ENCODE measurements at regions not wholly inside any gene's neighbourhood (a gene's known extent, or its start where the extent isn't known, plus 50 kb on each side); places are given as distances from the start of the nearest gene placed in this dataset.
"Not testable (repeated sequence)": the region's sequence is repeated elsewhere in the genome, so short reads cannot be mapped to it uniquely, and the experiment has no call there.

DNA sequence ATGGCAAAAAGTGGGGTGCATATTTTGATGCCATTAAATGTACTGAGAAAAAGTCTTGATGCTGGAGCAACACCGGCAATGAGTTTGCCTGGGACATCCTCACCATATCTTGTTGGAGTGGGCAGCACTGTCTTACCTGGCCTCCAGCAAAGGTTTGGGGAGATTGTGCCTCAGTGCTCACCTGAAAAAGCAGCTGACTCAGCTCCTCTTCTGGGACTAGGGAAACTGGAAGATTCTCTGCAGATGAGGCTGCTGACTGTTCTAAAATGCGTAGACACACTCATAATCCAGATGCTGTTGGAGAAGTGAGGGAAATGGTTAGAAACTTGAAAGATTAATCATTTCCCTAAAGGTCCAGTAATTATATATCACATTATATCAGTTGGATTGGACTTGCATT, 593.7 kb upstream of the HS3ST1 start:
- no peak overlapping the region for H3K4me3 ChIP-seq

GRCh38 chr4:12016729-12017128, 588.0 kb upstream of the HS3ST1 start:
- no peaks in the 10 kb centered on the region for H3K36me3 ChIP-seq
- TF ChIP-seq POLR2AphosphoS5 (IDR thresholded peaks at IDR 0.05) (no peak), EP300 (IDR thresholded peaks at IDR 0.05) (no peak), POLR2A (IDR thresholded peaks at IDR 0.05) (no peak)
- TF ChIP-seq, protein P1, sequence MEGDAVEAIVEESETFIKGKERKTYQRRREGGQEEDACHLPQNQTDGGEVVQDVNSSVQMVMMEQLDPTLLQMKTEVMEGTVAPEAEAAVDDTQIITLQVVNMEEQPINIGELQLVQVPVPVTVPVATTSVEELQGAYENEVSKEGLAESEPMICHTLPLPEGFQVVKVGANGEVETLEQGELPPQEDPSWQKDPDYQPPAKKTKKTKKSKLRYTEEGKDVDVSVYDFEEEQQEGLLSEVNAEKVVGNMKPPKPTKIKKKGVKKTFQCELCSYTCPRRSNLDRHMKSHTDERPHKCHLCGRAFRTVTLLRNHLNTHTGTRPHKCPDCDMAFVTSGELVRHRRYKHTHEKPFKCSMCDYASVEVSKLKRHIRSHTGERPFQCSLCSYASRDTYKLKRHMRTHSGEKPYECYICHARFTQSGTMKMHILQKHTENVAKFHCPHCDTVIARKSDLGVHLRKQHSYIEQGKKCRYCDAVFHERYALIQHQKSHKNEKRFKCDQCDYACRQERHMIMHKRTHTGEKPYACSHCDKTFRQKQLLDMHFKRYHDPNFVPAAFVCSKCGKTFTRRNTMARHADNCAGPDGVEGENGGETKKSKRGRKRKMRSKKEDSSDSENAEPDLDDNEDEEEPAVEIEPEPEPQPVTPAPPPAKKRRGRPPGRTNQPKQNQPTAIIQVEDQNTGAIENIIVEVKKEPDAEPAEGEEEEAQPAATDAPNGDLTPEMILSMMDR (IDR thresholded peaks at IDR 0.05) = no peak
- WGBS = 96% methylated on average over 1 of the region's 1 CpG
- no peak overlapping the region for H3K27ac ChIP-seq
- DNase-seq (ENCODE audit: low spot score in 2 of 2) = no peak
- no peak overlapping the region for H3K4me3 ChIP-seq
- no peaks in the 10 kb centered on the region for H3K4me1 ChIP-seq
- peaks cover 12% of the 10 kb centered on the region for H3K9me3 ChIP-seq
- H3K27me3 ChIP-seq = no peaks in the 10 kb centered on the region

More for the DNA sequence above, 593.7 kb upstream of the HS3ST1 start:
- 87% methylated on average over 2 of the region's 2 CpGs for WGBS
- no peaks in the 10 kb centered on the region for H3K27me3 ChIP-seq
- H3K4me1 ChIP-seq = no peaks in the 10 kb centered on the region
- H3K27ac ChIP-seq = no peak overlapping the region
- no peak for TF ChIP-seq EP300 (IDR thresholded peaks at IDR 0.05)
- no peak for TF ChIP-seq POLR2AphosphoS5 (IDR thresholded peaks at IDR 0.05)
- no peak for TF ChIP-seq POLR2A (IDR thresholded peaks at IDR 0.05)
- DNase-seq (ENCODE audit: low spot score in 2 of 2) = no peak
- no peaks in the 10 kb centered on the region for H3K36me3 ChIP-seq
- H3K9me3 ChIP-seq = peaks cover 2% of the 10 kb centered on the region

GRCh38 chr4:12005471-12005870, 576.8 kb upstream of the HS3ST1 start:
- Histone ChIP-seq H3K4me1 (no peaks in the 10 kb centered on the region), H3K36me3 (no peaks in the 10 kb centered on the region), H3K27ac (no peak overlapping the region), H3K27me3 (no peaks in the 10 kb centered on the region), H3K4me3 (no peak overlapping the region), H3K9me3 (peaks cover 4% of the 10 kb centered on the region)
- DNase-seq (ENCODE audit: low spot score in 2 of 2) = no peak
- TF ChIP-seq POLR2A (IDR thresholded peaks at IDR 0.05) = no peak
- no peak for TF ChIP-seq EP300 (IDR thresholded peaks at IDR 0.05)
- no peak for TF ChIP-seq POLR2AphosphoS5 (IDR thresholded peaks at IDR 0.05)
- TF ChIP-seq, protein P1 (IDR thresholded peaks at IDR 0.05) = no peak

DNA sequence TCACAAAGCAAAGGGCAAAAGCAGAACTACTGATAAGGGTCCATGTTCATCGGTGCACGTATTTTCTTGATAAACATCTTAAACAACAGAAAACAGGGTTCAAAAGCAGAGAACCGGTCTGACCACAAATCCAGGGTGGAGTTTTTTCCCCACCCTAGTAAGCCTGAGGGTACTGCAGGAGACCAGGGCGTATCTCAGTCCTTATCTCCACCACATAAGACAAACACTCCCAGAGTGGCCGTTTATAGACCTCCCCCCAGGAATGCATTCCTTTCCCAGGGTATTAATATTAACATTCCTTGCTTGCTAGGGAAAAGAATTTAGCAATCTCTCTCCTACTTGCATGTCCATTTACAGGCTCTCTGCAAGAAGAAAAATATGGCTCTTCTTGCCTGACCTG, 567.9 kb upstream of the HS3ST1 start:
- not testable (repeated sequence) for H3K27ac ChIP-seq; H3K27me3 ChIP-seq; H3K4me1 ChIP-seq; H3K36me3 ChIP-seq; H3K4me3 ChIP-seq; DNase-seq (ENCODE audit: low spot score in 2 of 2)
- H3K9me3 ChIP-seq = peaks cover 11% of the 10 kb centered on the region
- 91% methylated on average over 5 of the region's 5 CpGs for WGBS

DNA sequence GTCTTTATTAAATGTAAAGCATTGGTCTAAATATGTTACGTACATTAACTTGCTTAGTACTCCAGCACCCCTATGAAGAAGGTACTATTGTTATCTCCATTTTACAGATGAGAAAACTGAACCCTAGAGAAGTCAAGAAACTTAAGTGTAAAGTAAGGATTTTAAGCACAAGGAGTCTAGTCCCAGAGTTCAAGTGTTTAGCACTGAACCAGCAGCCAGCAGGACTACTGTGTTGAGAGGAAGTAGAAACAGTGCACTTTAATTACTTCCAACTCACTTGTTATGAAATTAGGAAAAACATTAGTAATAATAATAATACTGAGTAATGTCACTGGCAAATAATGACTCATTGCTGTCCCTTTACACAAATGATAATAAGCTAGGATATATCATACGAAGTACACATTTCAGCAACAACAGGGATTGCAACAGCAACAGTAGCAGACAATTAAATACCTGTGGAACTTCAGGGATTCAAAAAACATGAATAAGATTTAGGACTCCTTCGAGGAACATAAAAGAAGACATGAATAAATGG, 548.1 kb upstream of the HS3ST1 start:
- H3K27me3 ChIP-seq = no peaks in the 10 kb centered on the region
- H3K36me3 ChIP-seq = no peaks in the 10 kb centered on the region
- TF ChIP-seq POLR2AphosphoS5 (IDR thresholded peaks at IDR 0.05) = no peak
- TF ChIP-seq EP300 (IDR thresholded peaks at IDR 0.05) = no peak
- TF ChIP-seq POLR2A (IDR thresholded peaks at IDR 0.05) = no peak
- TF ChIP-seq, protein P1 (IDR thresholded peaks at IDR 0.05) = no peak
- H3K27ac ChIP-seq = no peak overlapping the region
- DNase-seq (ENCODE audit: low spot score in 2 of 2) = no peak
- no peaks in the 10 kb centered on the region for H3K4me1 ChIP-seq
- no peaks in the 10 kb centered on the region for H3K9me3 ChIP-seq
- WGBS = 72% methylated on average over 3 of the region's 3 CpGs
- no peak overlapping the region for H3K4me3 ChIP-seq

- 87% methylated on average over 2 of the region's 2 CpGs for WGBS
- no peak for DNase-seq (ENCODE audit: low spot score in 2 of 2)
- TF ChIP-seq POLR2A (IDR thresholded peaks at IDR 0.05) = no peak
- TF ChIP-seq, protein P1 (IDR thresholded peaks at IDR 0.05) = no peak
- no peak for TF ChIP-seq POLR2AphosphoS5 (IDR thresholded peaks at IDR 0.05)
- no peak for TF ChIP-seq EP300 (IDR thresholded peaks at IDR 0.05)
- Histone ChIP-seq H3K4me3 (no peak overlapping the region), H3K27ac (no peak overlapping the region), H3K9me3 (no peaks in the 10 kb centered on the region), H3K4me1 (no peaks in the 10 kb centered on the region), H3K27me3 (no peaks in the 10 kb centered on the region), H3K36me3 (no peaks in the 10 kb centered on the region)
Observed at GRCh38 chr4:11973270-11973669, 544.6 kb upstream of the HS3ST1 start.
